A549 (cell line): ENCODE measurements at regions not wholly inside any gene's neighbourhood (a gene's known extent, or its start where the extent isn't known, plus 50 kb on each side); places are given as distances from the start of the nearest gene placed in this dataset.
"Not testable (repeated sequence)": the region's sequence is repeated elsewhere in the genome, so short reads cannot be mapped to it uniquely, and the experiment has no call there.

Experiments used
- ATAC-seq, 2 experiments: fragments of 200-7000 bp in 1 of 2; fragments of >200 bp in 1 of 2; cut with Nextera tagmentation in 1 of 2; cut with Tn5 transposase in 1 of 2; 3 replicates each; pipeline versions ENCODE4 v1.8.0 to v1.9.1; 2018 to 2020; ENCODE audit warnings: mild to moderate bottlenecking in 1 of 2, moderate library complexity in 1 of 2
- CTCF ChIA-PET: fragments of 300-600 bp; sonication (Branson Sonifier 250); formaldehyde crosslinking; extraction: SDS; loops from one replicate; lab custom pipeline; 2021; ENCODE audit warnings: antibody characterized with exemption, inconsistent platforms; lab: Yijun Ruan, JAX
- POLR2A ChIA-PET: fragments of 350-600 bp; formaldehyde crosslinking; extraction: SDS; loops from one replicate; lab custom pipeline; 2021; ENCODE audit warnings: antibody characterized with exemption, inconsistent platforms; lab: Yijun Ruan, JAX
- DNase-seq, 2 experiments: peaks; one replicate each; pipeline versions ENCODE4 v3.0.0 to v3.0.0-alpha.2; 2011 to 2016; ENCODE audit warnings: low read depth in 1 of 2, low spot score in 1 of 2
- FAIRE-seq: peaks from 2 replicates; lab custom pipeline; 2011; peaks lifted over from hg19 to GRCh38; lab: Jason Lieb, UNC
- H3K27ac ChIP-seq, 2 experiments: fragments of >200 bp; sonication (Bioruptor Twin); formaldehyde crosslinking; 3 replicates each; pipeline ENCODE4 v1.5.1; 2016 to 2017
- H3K4me1 ChIP-seq: fragments of >200 bp; sonication (Bioruptor Twin); formaldehyde crosslinking; 3 replicates; pipeline ENCODE4 v1.6.1; 2016
- H3K4me2 ChIP-seq: fragments of >200 bp; sonication (Bioruptor Twin); formaldehyde crosslinking; 3 replicates; pipeline ENCODE4 v1.6.1; 2016
- H3K4me3 ChIP-seq: fragments of >200 bp; sonication (Bioruptor Twin); formaldehyde crosslinking; 3 replicates; pipeline ENCODE4 v1.5.1; 2016
- H3K9me3 ChIP-seq: fragments of >200 bp; sonication (Bioruptor Twin); formaldehyde crosslinking; 3 replicates; pipeline ENCODE4 v1.6.1; 2016
- CBX8 ChIP-seq: fragments of 200-600 bp; sonication (generic); IDR thresholded peaks from 2 replicates; pipeline ENCODE4 v1.6.1; 2016
- CEBPB ChIP-seq, 2 experiments: fragments of >200 bp in 1 of 2; sonication (Bioruptor Twin) in 1 of 2; formaldehyde crosslinking in 1 of 2; IDR thresholded peaks; 2 replicates each; pipeline ENCODE4 v1.6.1; 2012 to 2016
- CHD2 ChIP-seq: fragments of 150-350 bp; IDR thresholded peaks from 2 replicates; pipeline ENCODE4 v1.6.1; 2014; ENCODE audit warnings: low read length; ENCODE audit not compliant: partially characterized antibody
- ELK1 ChIP-seq: fragments of 150-350 bp; IDR thresholded peaks from 2 replicates; pipeline ENCODE4 v1.6.1; 2014; ENCODE audit warnings: low read depth, mild to moderate bottlenecking, low read length
- EP300 ChIP-seq, 2 experiments: fragments of >200 bp; sonication (Bioruptor Twin); formaldehyde crosslinking; IDR thresholded peaks; 2 replicates in 1 of 2; 3 replicates in 1 of 2; pipeline ENCODE4 v1.6.1; 2016 to 2017
- HES2 ChIP-seq: fragments of >200 bp; sonication (Bioruptor Twin); formaldehyde crosslinking; IDR thresholded peaks from 2 replicates; pipeline ENCODE4 v1.6.1; 2016
- HOXA7 ChIP-seq: fragments of 250-450 bp; sonication (Bioruptor Pico); IDR thresholded peaks from 2 replicates; pipeline ENCODE4 v1.5.0; 2020; ENCODE audit warnings: mild to moderate bottlenecking, moderate library complexity
- JUN ChIP-seq, 2 experiments: fragments of >200 bp; sonication (Bioruptor Twin); formaldehyde crosslinking; IDR thresholded peaks; 2 replicates in 1 of 2; 3 replicates in 1 of 2; pipeline ENCODE4 v1.6.1; 2016 to 2017
- NR3C1 ChIP-seq: fragments of >200 bp; sonication (Bioruptor Twin); formaldehyde crosslinking; IDR thresholded peaks from 3 replicates; pipeline ENCODE4 v1.6.1; 2017
- PBX3 ChIP-seq: IDR thresholded peaks from 2 replicates; pipeline ENCODE4 v1.6.1; 2012
- POLR2AphosphoS2 ChIP-seq: conservative IDR thresholded peaks from 2 replicates; pipeline ENCODE4 v1.6.1; 2012; ENCODE audit warnings: low read length, improper control_type of control experiment, inconsistent platforms
- RARB ChIP-seq: fragments of 250-450 bp; sonication (Bioruptor Pico); IDR thresholded peaks from 2 replicates; pipeline ENCODE4 v1.8.0; 2021; ENCODE audit warnings: mild to moderate bottlenecking, moderate library complexity
- REST ChIP-seq: fragments of 200-600 bp; sonication (generic); IDR thresholded peaks from 2 replicates; pipeline ENCODE4 v1.6.1; 2016; ENCODE audit warnings: antibody characterized with exemption, mild to moderate bottlenecking, moderate library complexity
- RFX5 ChIP-seq: fragments of 450-650 bp; IDR thresholded peaks from 2 replicates; pipeline ENCODE4 v1.7.1; 2014; ENCODE audit warnings: antibody characterized with exemption, mild to moderate bottlenecking, moderate library complexity
- RNF2 ChIP-seq: fragments of 200-600 bp; sonication (generic); IDR thresholded peaks from 2 replicates; pipeline ENCODE4 v1.6.1; 2016; ENCODE audit warnings: low read depth, mild to moderate bottlenecking, antibody characterized with exemption, moderate library complexity, borderline replicate concordance
- ZFP36 ChIP-seq: fragments of 450-650 bp; IDR thresholded peaks from 2 replicates; pipeline ENCODE4 v1.6.1; 2014; ENCODE audit warnings: borderline replicate concordance; ENCODE audit not compliant: partially characterized antibody
- WGBS: methylation state at CpG from one replicate; pipeline ENCODE4 v1.1.6; 2017; ENCODE audit errors: missing lambda C conversion rate; 5-methylcytosine and 5-hydroxymethylcytosine counted together
- TF ChIP-seq, protein P1 (sequence below): IDR thresholded peaks from 2 replicates; pipeline ENCODE4 v1.6.1; 2012

GRCh38 chr20:59101961-59102360 lies 59.4 kb upstream of the PRELID3B start:
- ChIA-PET CTCF (interaction anchor here (0.6 to 1.8 kb wide), 3 partner anchors 14 to 302 kb away, joined by 4 to 7 read pairs (median 5); no protein-coding TSS in a partner anchor), POLR2A (interaction anchor here (0.6 kb wide), 1 partner anchor 11 kb away, joined by 6 read pairs; no protein-coding TSS in a partner anchor)
- no peaks in the 10 kb centered on the region for H3K9me3 ChIP-seq

DNA sequence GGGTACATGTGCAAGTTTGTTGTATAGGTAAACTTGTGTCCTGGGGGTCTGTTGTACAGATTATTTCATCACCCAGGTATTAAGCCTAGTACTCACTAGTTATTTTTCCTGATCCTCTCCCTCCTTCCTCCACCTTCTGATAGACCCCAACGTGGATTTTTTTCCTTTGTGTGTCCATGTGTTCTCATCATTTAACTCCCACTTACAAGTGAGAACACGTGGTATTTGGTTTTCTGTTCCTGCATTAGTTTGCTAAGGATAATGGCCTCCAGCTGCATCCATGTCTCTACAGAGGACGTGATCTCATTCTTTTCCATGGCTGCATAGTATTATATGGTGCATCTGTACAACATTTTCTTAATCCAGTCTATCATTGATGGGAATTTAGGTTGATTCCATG lies 57.3 kb upstream of the PRELID3B start:
- H3K4me1 ChIP-seq, H3K27ac ChIP-seq, FAIRE-seq, H3K4me2 ChIP-seq, POLR2A ChIA-PET, DNase-seq, ATAC-seq, H3K4me3 ChIP-seq, H3K9me3 ChIP-seq: not testable (repeated sequence)
- 3% methylated on average over 3 of the region's 3 CpGs for WGBS
- CTCF ChIA-PET = interaction anchor here (3.1 kb wide), 1 partner anchor 304 kb away, joined by 12 read pairs; no protein-coding TSS in a partner anchor

More at GRCh38 chr20:59101961-59102360, 59.4 kb upstream of the PRELID3B start:
- H3K4me3 ChIP-seq = no peak overlapping the region
- no peak overlapping the region for H3K4me2 ChIP-seq
- H3K4me1 ChIP-seq = no peaks in the 10 kb centered on the region
- no peak for FAIRE-seq
- TF ChIP-seq ZFP36 (no peak), HES2 (no peak), ELK1 (no peak), RFX5 (no peak), JUN (IDR thresholded peaks at IDR 0.05) (no peak), CEBPB (IDR thresholded peaks at IDR 0.05) (no peak), NR3C1 (no peak), RNF2 (no peak), CHD2 (no peak), RARB (no peak), POLR2AphosphoS2 (no peak), CBX8 (no peak), PBX3 (no peak)
- 8% methylated on average over 5 of the region's 5 CpGs for WGBS
- no peak overlapping the region for H3K27ac ChIP-seq
- DNase-seq = no peak
- ATAC-seq = no peak

DNA sequence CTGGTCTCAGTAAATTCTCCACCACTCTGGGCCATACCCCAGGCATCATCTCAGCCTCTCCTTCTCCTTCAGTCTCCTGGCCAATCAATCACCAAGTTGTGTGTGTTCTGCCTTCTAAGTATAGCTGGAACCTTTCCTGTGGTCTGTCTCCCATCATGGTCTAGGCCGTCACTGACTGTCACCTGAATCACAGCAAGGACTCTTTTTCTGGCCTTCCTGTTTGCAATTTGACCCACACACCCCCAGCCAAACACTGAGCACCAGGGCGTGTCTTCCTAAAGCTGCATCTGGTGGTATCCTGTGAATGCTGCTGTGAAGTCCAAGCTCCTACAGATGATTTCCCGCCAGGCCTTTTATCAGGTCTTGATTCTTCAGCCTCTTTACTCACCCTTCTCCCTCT lies 52.6 kb upstream of the PRELID3B start:
- Histone ChIP-seq H3K4me1 (no peaks in the 10 kb centered on the region), H3K9me3 (no peaks in the 10 kb centered on the region), H3K4me3 (no peak overlapping the region)
- ChIA-PET POLR2A (no interaction called here), CTCF (interaction anchor here (0.6 to 1.3 kb wide), 5 partner anchors 77 to 361 kb away, joined by 3 to 5 read pairs (median 4); no protein-coding TSS in a partner anchor)
- TF ChIP-seq, protein P1, sequence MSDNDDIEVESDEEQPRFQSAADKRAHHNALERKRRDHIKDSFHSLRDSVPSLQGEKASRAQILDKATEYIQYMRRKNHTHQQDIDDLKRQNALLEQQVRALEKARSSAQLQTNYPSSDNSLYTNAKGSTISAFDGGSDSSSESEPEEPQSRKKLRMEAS = no peak
- TF ChIP-seq HOXA7 (no peak), REST (no peak), CEBPB (IDR thresholded peaks at IDR 0.05) (no peak), EP300 (IDR thresholded peaks at IDR 0.05) (no peak)
- TF ChIP-seq, all 56 proteins: peak for 0
- FAIRE-seq = no peak
- 24% methylated on average over 3 of the region's 3 CpGs for WGBS
- no peak for DNase-seq
- no peak overlapping the region for H3K4me2 ChIP-seq
- ATAC-seq = no peak
- H3K27ac ChIP-seq = no peak overlapping the region
